ENCODE measurements at regions not wholly inside any gene's neighbourhood (a gene's known extent, or its start where the extent isn't known, plus 50 kb on each side); places are given as distances from the start of the nearest gene placed in this dataset.

- DNase-seq (ENCODE audit: extremely low spot score): no peak
- TF ChIP-seq ARNT (IDR thresholded peaks at IDR 0.05): no peak
- no peak for TF ChIP-seq NFRKB (IDR thresholded peaks at IDR 0.05)
- no peak for TF ChIP-seq TARDBP (IDR thresholded peaks at IDR 0.05)
- TF ChIP-seq BHLHE40 (IDR thresholded peaks at IDR 0.05; ENCODE audit: borderline replicate concordance): no peak
- no peak for TF ChIP-seq CTBP1 (IDR thresholded peaks at IDR 0.05; ENCODE audit: borderline replicate concordance)
- TF ChIP-seq FOXK2 (IDR thresholded peaks at IDR 0.05): no peak
- TF ChIP-seq ELF4 (IDR thresholded peaks at IDR 0.05): no peak
- TF ChIP-seq FOXA1 (IDR thresholded peaks at IDR 0.05): no peak
- TF ChIP-seq HDGF (IDR thresholded peaks at IDR 0.05; ENCODE audit: borderline replicate concordance): no peak
- no peak for TF ChIP-seq LEF1 (IDR thresholded peaks at IDR 0.05; ENCODE audit: borderline replicate concordance)
- TF ChIP-seq PKNOX1 (IDR thresholded peaks at IDR 0.05): no peak
- no peak for TF ChIP-seq ZNF384 (IDR thresholded peaks at IDR 0.05)
- no peak for TF ChIP-seq L3MBTL2 (conservative IDR thresholded peaks at IDR 0.05)
- TF ChIP-seq SUZ12 (IDR thresholded peaks at IDR 0.05): no peak
- no peak for TF ChIP-seq FOXM1 (IDR thresholded peaks at IDR 0.05; ENCODE audit: borderline replicate concordance)
- no peak for TF ChIP-seq SP1 (IDR thresholded peaks at IDR 0.05)
- POLR2A ChIA-PET: no interaction called here
- CTCF ChIA-PET: no interaction called here
Measured at GRCh38 chr1:30327370-30328099, 395.9 kb downstream of the MATN1 start.

GRCh38 chr1:30325999-30326398 lies 397.4 kb downstream of the MATN1 start:
- CTCF ChIA-PET: no interaction called here
- POLR2A ChIA-PET: no interaction called here
- DNase-seq (ENCODE audit: extremely low spot score): no peak
- no peak for TF ChIP-seq NFRKB (IDR thresholded peaks at IDR 0.05)
- no peak for TF ChIP-seq SUZ12 (IDR thresholded peaks at IDR 0.05)
- no peak for TF ChIP-seq ELF4 (IDR thresholded peaks at IDR 0.05)
- TF ChIP-seq TARDBP (IDR thresholded peaks at IDR 0.05): no peak

- TF ChIP-seq BHLHE40 (IDR thresholded peaks at IDR 0.05; ENCODE audit: borderline replicate concordance) (no peak), ZNF384 (IDR thresholded peaks at IDR 0.05) (no peak), PKNOX1 (IDR thresholded peaks at IDR 0.05) (no peak), FOXM1 (IDR thresholded peaks at IDR 0.05; ENCODE audit: borderline replicate concordance) (no peak)
- DNase-seq (ENCODE audit: extremely low spot score): no peak
- ChIA-PET POLR2A (no interaction called here), CTCF (no interaction called here)
Measured at GRCh38 chr1:30325085-30325935, 398.1 kb downstream of the MATN1 start.

DNA sequence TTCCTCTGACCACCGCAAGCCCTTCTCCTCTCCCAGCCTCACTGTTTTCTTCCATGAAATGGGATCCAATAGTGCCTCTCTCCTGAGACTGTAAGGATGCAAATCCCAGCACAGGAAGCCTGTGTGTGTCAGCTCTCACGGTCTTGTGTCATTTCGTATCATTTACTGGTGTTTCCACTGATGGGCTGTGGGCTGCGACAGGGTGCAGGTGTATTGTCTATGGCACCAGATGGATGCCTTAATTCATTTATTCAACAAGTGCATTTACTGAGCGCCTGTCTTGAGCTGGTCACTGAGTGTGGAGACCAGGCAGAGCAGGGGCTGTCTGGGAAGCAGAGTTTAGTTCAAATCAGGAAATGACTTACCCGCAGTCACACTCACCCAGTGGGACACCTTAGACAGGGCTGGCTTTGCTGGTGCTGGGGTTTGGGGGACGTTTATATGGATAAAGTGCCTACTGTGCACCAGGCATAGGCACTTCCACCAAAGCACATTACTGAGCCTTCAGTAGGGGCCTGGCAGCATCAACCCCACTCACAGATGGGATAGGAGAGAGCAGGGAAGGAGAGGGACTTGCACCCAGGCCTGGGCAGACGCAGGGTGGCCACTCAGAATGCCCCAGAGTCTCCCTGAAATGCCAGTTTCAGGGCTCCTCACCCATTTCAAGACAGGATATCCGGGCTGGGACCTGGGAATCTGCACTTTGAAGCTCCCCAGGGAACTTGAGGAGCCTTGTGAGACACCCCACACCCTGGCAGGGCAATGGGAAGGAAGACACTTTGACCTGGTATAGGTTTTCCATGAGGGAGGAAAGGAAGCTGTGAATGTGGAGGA lies 398.9 kb downstream of the MATN1 start:
- no peak for DNase-seq (ENCODE audit: extremely low spot score)
- TF ChIP-seq TARDBP (IDR thresholded peaks at IDR 0.05) (no peak), FOXK2 (IDR thresholded peaks at IDR 0.05) (no peak), SUZ12 (IDR thresholded peaks at IDR 0.05) (no peak), FOXA1 (IDR thresholded peaks at IDR 0.05) (no peak)
- ChIA-PET CTCF (interaction anchor here (0.6 kb wide), 1 partner anchor 373 kb away, joined by 3 read pairs; no protein-coding TSS in a partner anchor), POLR2A (no interaction called here)

- POLR2A ChIA-PET: no interaction called here
- TF ChIP-seq HDGF (IDR thresholded peaks at IDR 0.05; ENCODE audit: borderline replicate concordance): no peak
- no peak for TF ChIP-seq BHLHE40 (IDR thresholded peaks at IDR 0.05; ENCODE audit: borderline replicate concordance)
- no peak for TF ChIP-seq ZNF384 (IDR thresholded peaks at IDR 0.05)
- no peak for TF ChIP-seq FOXA1 (IDR thresholded peaks at IDR 0.05)
- TF ChIP-seq LEF1 (IDR thresholded peaks at IDR 0.05; ENCODE audit: borderline replicate concordance): no peak
- TF ChIP-seq CTBP1 (IDR thresholded peaks at IDR 0.05; ENCODE audit: borderline replicate concordance): no peak
- TF ChIP-seq PKNOX1 (IDR thresholded peaks at IDR 0.05): no peak
- TF ChIP-seq ELF4 (IDR thresholded peaks at IDR 0.05): no peak
- no peak for TF ChIP-seq FOXM1 (IDR thresholded peaks at IDR 0.05; ENCODE audit: borderline replicate concordance)
- TF ChIP-seq NFRKB (IDR thresholded peaks at IDR 0.05): no peak
- no peak for DNase-seq (ENCODE audit: extremely low spot score)
- CTCF ChIA-PET: interaction anchor here (0.6 kb wide), 1 partner anchor 374 kb away, joined by 3 read pairs; no protein-coding TSS in a partner anchor
Measured at GRCh38 chr1:30323841-30324240, 399.5 kb downstream of the MATN1 start.

DNA sequence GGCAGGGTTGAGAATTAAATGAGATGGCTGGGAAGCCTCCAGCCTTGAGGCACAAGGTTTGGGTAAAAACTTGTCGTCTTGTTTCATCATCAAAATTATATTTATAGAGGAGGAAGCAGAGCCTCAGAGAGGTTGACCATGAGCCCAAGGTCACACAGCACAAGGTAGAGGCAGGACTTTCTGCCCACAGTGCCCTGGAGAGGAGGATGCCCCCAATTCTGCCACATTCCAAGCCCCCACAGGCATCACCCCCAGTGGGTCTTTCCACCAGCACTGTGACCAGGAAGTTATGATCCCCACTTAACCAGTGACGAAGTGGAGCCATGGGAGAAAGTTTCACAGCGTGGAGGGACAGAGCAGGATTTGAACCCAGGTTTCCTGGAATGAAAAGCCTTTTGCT lies 400.0 kb downstream of the MATN1 start:
- DNase-seq (ENCODE audit: extremely low spot score): no peak
- ChIA-PET CTCF (interaction anchor here (0.6 kb wide), 1 partner anchor 374 kb away, joined by 3 read pairs; no protein-coding TSS in a partner anchor), POLR2A (no interaction called here)
- TF ChIP-seq TARDBP (IDR thresholded peaks at IDR 0.05) (no peak), HDGF (IDR thresholded peaks at IDR 0.05; ENCODE audit: borderline replicate concordance) (no peak), LEF1 (IDR thresholded peaks at IDR 0.05; ENCODE audit: borderline replicate concordance) (no peak), ARNT (IDR thresholded peaks at IDR 0.05) (no peak), SP1 (IDR thresholded peaks at IDR 0.05) (no peak), FOXK2 (IDR thresholded peaks at IDR 0.05) (no peak), NFRKB (IDR thresholded peaks at IDR 0.05) (no peak), SUZ12 (IDR thresholded peaks at IDR 0.05) (no peak), FOXA1 (IDR thresholded peaks at IDR 0.05) (no peak), L3MBTL2 (conservative IDR thresholded peaks at IDR 0.05) (no peak), BHLHE40 (IDR thresholded peaks at IDR 0.05; ENCODE audit: borderline replicate concordance) (no peak), FOXM1 (IDR thresholded peaks at IDR 0.05; ENCODE audit: borderline replicate concordance) (no peak), PKNOX1 (IDR thresholded peaks at IDR 0.05) (no peak), CTBP1 (IDR thresholded peaks at IDR 0.05; ENCODE audit: borderline replicate concordance) (no peak), ZNF384 (IDR thresholded peaks at IDR 0.05) (no peak), ELF4 (IDR thresholded peaks at IDR 0.05) (no peak)
